ENCODE measurements at regions not wholly inside any gene's neighbourhood (a gene's known extent, or its start where the extent isn't known, plus 50 kb on each side); places are given as distances from the start of the nearest gene placed in this dataset.

DNA sequence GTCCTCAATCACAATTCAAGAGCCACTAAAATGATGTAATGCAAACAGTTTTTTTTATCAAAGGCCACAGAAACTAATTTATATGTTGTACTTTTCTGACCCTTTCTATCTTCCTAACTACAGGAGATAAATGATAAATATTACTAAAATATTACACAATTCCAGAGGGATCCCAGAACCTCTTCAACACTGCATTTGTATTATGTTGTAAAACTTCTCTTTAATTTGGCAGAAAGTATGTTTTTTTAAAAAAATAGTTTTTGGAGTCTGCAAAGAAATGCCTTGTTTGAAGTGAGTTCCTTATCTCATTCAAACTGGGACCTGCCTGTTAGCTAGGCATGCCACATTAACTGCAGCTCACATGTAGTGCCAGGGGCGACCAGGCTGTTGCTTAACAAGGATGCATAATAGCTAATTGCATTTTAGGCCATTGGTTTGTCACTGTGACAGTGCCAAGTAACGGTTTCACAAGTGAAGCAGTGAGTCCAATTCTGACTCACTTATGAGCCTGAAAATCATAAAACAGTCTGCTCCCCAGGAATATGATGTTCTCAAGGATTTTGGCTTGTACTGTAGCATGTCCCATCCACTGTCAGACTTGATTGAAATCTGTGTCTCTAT lies 266.9 kb downstream of the KTN1 start (continued):
- TF ChIP-seq, protein P1, sequence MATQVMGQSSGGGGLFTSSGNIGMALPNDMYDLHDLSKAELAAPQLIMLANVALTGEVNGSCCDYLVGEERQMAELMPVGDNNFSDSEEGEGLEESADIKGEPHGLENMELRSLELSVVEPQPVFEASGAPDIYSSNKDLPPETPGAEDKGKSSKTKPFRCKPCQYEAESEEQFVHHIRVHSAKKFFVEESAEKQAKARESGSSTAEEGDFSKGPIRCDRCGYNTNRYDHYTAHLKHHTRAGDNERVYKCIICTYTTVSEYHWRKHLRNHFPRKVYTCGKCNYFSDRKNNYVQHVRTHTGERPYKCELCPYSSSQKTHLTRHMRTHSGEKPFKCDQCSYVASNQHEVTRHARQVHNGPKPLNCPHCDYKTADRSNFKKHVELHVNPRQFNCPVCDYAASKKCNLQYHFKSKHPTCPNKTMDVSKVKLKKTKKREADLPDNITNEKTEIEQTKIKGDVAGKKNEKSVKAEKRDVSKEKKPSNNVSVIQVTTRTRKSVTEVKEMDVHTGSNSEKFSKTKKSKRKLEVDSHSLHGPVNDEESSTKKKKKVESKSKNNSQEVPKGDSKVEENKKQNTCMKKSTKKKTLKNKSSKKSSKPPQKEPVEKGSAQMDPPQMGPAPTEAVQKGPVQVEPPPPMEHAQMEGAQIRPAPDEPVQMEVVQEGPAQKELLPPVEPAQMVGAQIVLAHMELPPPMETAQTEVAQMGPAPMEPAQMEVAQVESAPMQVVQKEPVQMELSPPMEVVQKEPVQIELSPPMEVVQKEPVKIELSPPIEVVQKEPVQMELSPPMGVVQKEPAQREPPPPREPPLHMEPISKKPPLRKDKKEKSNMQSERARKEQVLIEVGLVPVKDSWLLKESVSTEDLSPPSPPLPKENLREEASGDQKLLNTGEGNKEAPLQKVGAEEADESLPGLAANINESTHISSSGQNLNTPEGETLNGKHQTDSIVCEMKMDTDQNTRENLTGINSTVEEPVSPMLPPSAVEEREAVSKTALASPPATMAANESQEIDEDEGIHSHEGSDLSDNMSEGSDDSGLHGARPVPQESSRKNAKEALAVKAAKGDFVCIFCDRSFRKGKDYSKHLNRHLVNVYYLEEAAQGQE (IDR thresholded peaks at IDR 0.05), result no peak
- TF ChIP-seq GABPA (IDR thresholded peaks at IDR 0.05 in 1 of 2, conservative IDR thresholded peaks at IDR 0.05 in 1 of 2) (no peak), RAD21 (IDR thresholded peaks at IDR 0.05) (no peak)

DNA sequence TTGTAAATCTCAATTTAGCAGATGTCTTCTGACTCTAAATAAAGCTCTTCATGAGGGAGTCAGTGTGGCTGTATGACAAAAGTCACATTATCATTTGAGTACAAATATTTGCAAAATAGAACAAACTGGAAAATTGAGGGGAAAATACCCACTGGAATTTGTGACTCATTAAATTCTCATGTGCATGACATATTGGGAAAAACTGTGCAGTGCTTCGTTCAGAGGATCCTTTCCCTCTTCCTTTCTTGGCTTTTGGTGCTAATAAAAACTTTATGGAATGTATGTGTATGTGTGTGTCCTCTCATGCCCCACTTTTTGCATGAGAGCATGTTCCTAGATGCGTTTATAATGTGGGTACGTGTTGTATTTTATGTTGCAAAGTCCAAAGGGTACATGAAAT lies 267.8 kb downstream of the KTN1 start:
- Histone ChIP-seq H3K36me3 (ENCODE audit: control insufficient read depth in 4 of 4, insufficient read depth in 3 of 4, low read depth in 1 of 4, low read length in 3 of 4) (no peaks in the 10 kb centered on the region), H3K27me3 (ENCODE audit: control insufficient read depth in 4 of 4, insufficient read depth in 4 of 4, low read length in 3 of 4) (peaks cover 0 to 10% (median 0%) of the 10 kb centered on the region in 4 donors), H3K27ac (ENCODE audit: low read depth in 1 of 2, low read length in 2 of 2) (no peak overlapping the region), H3K4me1 (ENCODE audit: control insufficient read depth in 4 of 4, insufficient read depth in 4 of 4, low read length in 3 of 4) (no peaks in the 10 kb centered on the region), H3K4me3 (ENCODE audit: low read depth in 1 of 3, low read length in 3 of 3) (no peak overlapping the region), H3K9ac (ENCODE audit: low read depth in 1 of 2, low read length in 2 of 2) (no peak overlapping the region), H3K9me3 (ENCODE audit: control insufficient read depth in 4 of 4, low read length in 3 of 4) (no peaks in the 10 kb centered on the region)
- 42% methylated on average over 3 of the region's 3 CpGs for WGBS
- no peak for DNase-seq (ENCODE audit: low spot score)
- TF ChIP-seq TAF1 (conservative IDR thresholded peaks at IDR 0.05) (no peak), RXRA (IDR thresholded peaks at IDR 0.05) (peak in 1 of 2 donors; percentile 57), JUND (IDR thresholded peaks at IDR 0.05) (peak; percentile 50 to 77)
- TF ChIP-seq, protein P2, sequence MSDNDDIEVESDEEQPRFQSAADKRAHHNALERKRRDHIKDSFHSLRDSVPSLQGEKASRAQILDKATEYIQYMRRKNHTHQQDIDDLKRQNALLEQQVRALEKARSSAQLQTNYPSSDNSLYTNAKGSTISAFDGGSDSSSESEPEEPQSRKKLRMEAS (IDR thresholded peaks at IDR 0.05), result no peak

DNA sequence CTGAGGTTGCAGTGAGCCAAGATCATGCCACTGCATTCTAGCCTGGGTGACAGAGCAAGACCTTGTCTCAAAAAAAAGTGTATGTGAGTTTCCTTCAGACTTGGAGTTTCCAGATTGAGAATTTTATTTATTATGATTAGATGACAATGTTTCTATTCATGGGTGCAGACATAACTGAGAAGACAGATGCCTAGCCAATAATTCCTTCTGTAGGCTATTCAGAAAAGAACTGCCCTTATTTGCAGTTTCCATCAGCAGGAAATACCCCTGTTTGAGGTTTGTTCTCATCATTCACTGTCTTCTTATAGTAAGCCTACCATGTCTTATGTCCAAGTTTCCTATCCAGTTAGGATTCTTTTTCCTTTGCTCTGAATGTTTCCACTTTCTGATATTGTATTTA lies 269.0 kb downstream of the KTN1 start:
- no peaks in the 10 kb centered on the region for H3K9me3 ChIP-seq (ENCODE audit: control insufficient read depth in 4 of 4, low read length in 3 of 4)
- no peak overlapping the region for H3K4me3 ChIP-seq (ENCODE audit: low read depth in 1 of 3, low read length in 3 of 3)
- no peak for DNase-seq (ENCODE audit: low spot score)
- no peak overlapping the region for H3K27ac ChIP-seq (ENCODE audit: low read depth in 1 of 2, low read length in 2 of 2)
- no peaks in the 10 kb centered on the region for H3K4me1 ChIP-seq (ENCODE audit: control insufficient read depth in 4 of 4, insufficient read depth in 4 of 4, low read length in 3 of 4)
- peaks cover 0 to 10% (median 0%) of the 10 kb centered on the region in 4 donors for H3K27me3 ChIP-seq (ENCODE audit: control insufficient read depth in 4 of 4, insufficient read depth in 4 of 4, low read length in 3 of 4)
- TF ChIP-seq, protein P2 (IDR thresholded peaks at IDR 0.05), result no peak
- TF ChIP-seq, protein P1 (IDR thresholded peaks at IDR 0.05), result no peak
- TF ChIP-seq RXRA (IDR thresholded peaks at IDR 0.05), result no peak
- no peak for TF ChIP-seq FOXA2 (IDR thresholded peaks at IDR 0.05)
- TF ChIP-seq, protein P3, sequence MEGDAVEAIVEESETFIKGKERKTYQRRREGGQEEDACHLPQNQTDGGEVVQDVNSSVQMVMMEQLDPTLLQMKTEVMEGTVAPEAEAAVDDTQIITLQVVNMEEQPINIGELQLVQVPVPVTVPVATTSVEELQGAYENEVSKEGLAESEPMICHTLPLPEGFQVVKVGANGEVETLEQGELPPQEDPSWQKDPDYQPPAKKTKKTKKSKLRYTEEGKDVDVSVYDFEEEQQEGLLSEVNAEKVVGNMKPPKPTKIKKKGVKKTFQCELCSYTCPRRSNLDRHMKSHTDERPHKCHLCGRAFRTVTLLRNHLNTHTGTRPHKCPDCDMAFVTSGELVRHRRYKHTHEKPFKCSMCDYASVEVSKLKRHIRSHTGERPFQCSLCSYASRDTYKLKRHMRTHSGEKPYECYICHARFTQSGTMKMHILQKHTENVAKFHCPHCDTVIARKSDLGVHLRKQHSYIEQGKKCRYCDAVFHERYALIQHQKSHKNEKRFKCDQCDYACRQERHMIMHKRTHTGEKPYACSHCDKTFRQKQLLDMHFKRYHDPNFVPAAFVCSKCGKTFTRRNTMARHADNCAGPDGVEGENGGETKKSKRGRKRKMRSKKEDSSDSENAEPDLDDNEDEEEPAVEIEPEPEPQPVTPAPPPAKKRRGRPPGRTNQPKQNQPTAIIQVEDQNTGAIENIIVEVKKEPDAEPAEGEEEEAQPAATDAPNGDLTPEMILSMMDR (IDR thresholded peaks at IDR 0.05; ENCODE audit: low read depth, low read length, missing input control), result no peak
- TF ChIP-seq YY1 (IDR thresholded peaks at IDR 0.05), result no peak
- TF ChIP-seq GABPA (IDR thresholded peaks at IDR 0.05 in 1 of 2, conservative IDR thresholded peaks at IDR 0.05 in 1 of 2), result no peak
- TF ChIP-seq NR2F2 (IDR thresholded peaks at IDR 0.05), result no peak
- no peak overlapping the region for H3K9ac ChIP-seq (ENCODE audit: low read depth in 1 of 2, low read length in 2 of 2)
- no peaks in the 10 kb centered on the region for H3K36me3 ChIP-seq (ENCODE audit: control insufficient read depth in 4 of 4, insufficient read depth in 3 of 4, low read depth in 1 of 4, low read length in 3 of 4)

All from liver (tissue), 8 donors.